ENCODE measurements at regions not wholly inside any gene's neighbourhood (a gene's known extent, or its start where the extent isn't known, plus 50 kb on each side); places are given as distances from the start of the nearest gene placed in this dataset.

DNA sequence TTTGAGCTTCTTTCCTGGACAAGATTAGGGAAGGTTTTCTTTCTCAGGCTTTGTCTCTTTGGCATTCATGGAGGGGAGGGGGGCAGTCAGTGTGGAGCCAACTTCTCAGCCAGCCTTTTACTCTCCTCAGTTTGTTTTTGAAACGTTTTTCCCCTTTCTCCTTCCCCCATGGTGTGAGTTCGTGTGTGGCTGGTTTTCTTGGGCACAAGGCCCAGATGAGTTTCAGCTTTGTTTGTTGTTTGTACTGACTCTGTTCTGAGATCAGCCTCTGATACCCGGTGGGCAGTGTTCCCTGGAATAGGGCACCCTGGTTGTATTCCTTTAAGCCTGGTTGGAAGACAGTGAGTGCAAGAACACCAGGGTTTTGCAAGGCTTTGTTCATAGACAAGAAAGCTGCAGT lies 168.2 kb upstream of the RARB start:
- no peaks in the 10 kb centered on the region for H3K9me3 Mint-ChIP-seq (ENCODE audit: low read depth, unreplicated experiment)
- TF ChIP-seq, protein P1, sequence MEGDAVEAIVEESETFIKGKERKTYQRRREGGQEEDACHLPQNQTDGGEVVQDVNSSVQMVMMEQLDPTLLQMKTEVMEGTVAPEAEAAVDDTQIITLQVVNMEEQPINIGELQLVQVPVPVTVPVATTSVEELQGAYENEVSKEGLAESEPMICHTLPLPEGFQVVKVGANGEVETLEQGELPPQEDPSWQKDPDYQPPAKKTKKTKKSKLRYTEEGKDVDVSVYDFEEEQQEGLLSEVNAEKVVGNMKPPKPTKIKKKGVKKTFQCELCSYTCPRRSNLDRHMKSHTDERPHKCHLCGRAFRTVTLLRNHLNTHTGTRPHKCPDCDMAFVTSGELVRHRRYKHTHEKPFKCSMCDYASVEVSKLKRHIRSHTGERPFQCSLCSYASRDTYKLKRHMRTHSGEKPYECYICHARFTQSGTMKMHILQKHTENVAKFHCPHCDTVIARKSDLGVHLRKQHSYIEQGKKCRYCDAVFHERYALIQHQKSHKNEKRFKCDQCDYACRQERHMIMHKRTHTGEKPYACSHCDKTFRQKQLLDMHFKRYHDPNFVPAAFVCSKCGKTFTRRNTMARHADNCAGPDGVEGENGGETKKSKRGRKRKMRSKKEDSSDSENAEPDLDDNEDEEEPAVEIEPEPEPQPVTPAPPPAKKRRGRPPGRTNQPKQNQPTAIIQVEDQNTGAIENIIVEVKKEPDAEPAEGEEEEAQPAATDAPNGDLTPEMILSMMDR (IDR thresholded peaks at IDR 0.05; ENCODE audit: unreplicated experiment) = no peak
- no TSS peak for BruUV-seq (replicated peaks)
- CTCF ChIA-PET = interaction anchor here (0.6 kb wide), 1 partner anchor 189 kb away, joined by 5 read pairs; no protein-coding TSS in a partner anchor
- H3K27ac Mint-ChIP-seq (ENCODE audit: unreplicated experiment) = no peak overlapping the region
- DNase-seq = no peak
- no peak overlapping the region for H3K4me3 Mint-ChIP-seq (ENCODE audit: low read depth, unreplicated experiment)
- H3K4me1 Mint-ChIP-seq (ENCODE audit: low read depth, unreplicated experiment) = no peaks in the 10 kb centered on the region
- no peaks in the 10 kb centered on the region for H3K36me3 Mint-ChIP-seq (ENCODE audit: insufficient read depth, unreplicated experiment)
- no peaks in the 10 kb centered on the region for H3K27me3 Mint-ChIP-seq (ENCODE audit: unreplicated experiment)
- intact Hi-C loops (cut with micrococcal nuclease; ENCODE audit: unreplicated experiment) = no loop called here

- Mint-ChIP-seq H3K27me3 (ENCODE audit: unreplicated experiment) (no peaks in the 10 kb centered on the region), H3K4me3 (ENCODE audit: low read depth, unreplicated experiment) (no peak overlapping the region), H3K27ac (ENCODE audit: unreplicated experiment) (no peak overlapping the region), H3K9me3 (ENCODE audit: low read depth, unreplicated experiment) (no peaks in the 10 kb centered on the region), H3K4me1 (ENCODE audit: low read depth, unreplicated experiment) (no peaks in the 10 kb centered on the region), H3K36me3 (ENCODE audit: insufficient read depth, unreplicated experiment) (no peaks in the 10 kb centered on the region)
- no peak for DNase-seq
- no TSS peak for BruUV-seq (replicated peaks)
- intact Hi-C loops (cut with micrococcal nuclease; ENCODE audit: unreplicated experiment) = no loop called here
- TF ChIP-seq, protein P1 (IDR thresholded peaks at IDR 0.05; ENCODE audit: unreplicated experiment) = no peak
- CTCF ChIA-PET = no interaction called here
These were observed 165.7 kb upstream of the RARB start for GRCh38 chr3:25262322-25262721.

DNA sequence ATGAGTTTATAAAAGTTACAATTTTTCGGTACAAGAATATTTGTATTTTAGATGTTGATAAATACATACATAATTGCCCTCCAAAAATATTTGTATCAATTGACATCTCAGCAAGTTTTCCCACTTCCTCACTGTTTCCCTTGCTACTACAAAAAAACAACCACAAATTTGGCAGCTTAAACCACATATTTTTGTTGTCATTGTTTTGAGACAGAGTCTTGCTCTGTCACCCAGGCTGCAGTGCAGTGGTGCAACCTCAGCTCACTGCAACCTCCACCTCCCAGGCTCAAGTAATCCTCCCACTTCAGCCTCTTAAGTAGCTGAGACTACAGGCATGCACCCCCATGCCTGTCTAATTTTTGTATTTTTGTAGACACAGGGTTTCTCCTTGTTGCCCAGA lies 162.8 kb upstream of the RARB start:
- H3K4me1 Mint-ChIP-seq (ENCODE audit: low read depth, unreplicated experiment) = no peaks in the 10 kb centered on the region
- intact Hi-C loops (cut with micrococcal nuclease; ENCODE audit: unreplicated experiment) = no loop called here
- H3K27ac Mint-ChIP-seq (ENCODE audit: unreplicated experiment) = no peak overlapping the region
- TF ChIP-seq, protein P1 (IDR thresholded peaks at IDR 0.05; ENCODE audit: unreplicated experiment) = no peak
- no TSS peak for BruUV-seq (replicated peaks)
- H3K9me3 Mint-ChIP-seq (ENCODE audit: low read depth, unreplicated experiment) = no peaks in the 10 kb centered on the region
- no peak overlapping the region for H3K4me3 Mint-ChIP-seq (ENCODE audit: low read depth, unreplicated experiment)
- H3K36me3 Mint-ChIP-seq (ENCODE audit: insufficient read depth, unreplicated experiment) = no peaks in the 10 kb centered on the region
- H3K27me3 Mint-ChIP-seq (ENCODE audit: unreplicated experiment) = no peaks in the 10 kb centered on the region
- CTCF ChIA-PET = no interaction called here
- no peak for DNase-seq

DNA sequence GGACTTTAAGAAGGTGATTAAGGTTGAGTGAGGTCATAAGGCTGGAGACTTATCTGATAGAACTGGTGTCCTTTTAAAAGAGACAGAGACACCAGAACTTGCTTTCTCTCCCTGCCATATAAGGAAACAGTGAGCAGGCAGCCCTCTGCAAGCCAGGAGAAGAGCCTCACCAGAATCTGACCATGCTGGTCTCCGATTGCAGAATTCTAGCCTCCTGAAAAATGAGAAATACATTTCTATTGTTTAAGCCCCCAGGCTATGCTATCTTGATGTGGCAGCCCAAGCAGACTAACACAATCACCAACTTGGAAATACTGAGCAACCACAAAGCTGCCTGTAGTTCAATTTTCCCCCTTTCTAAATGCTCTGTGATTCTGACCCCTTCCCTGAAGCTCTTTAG lies 161.4 kb upstream of the RARB start:
- H3K27ac Mint-ChIP-seq (ENCODE audit: unreplicated experiment) = no peak overlapping the region
- CTCF ChIA-PET = no interaction called here
- intact Hi-C loops (cut with micrococcal nuclease; ENCODE audit: unreplicated experiment) = no loop called here
- H3K36me3 Mint-ChIP-seq (ENCODE audit: insufficient read depth, unreplicated experiment) = no peaks in the 10 kb centered on the region
- BruUV-seq (replicated peaks) = no TSS peak
- no peak for DNase-seq
- H3K4me1 Mint-ChIP-seq (ENCODE audit: low read depth, unreplicated experiment) = no peaks in the 10 kb centered on the region
- no peaks in the 10 kb centered on the region for H3K27me3 Mint-ChIP-seq (ENCODE audit: unreplicated experiment)
- H3K4me3 Mint-ChIP-seq (ENCODE audit: low read depth, unreplicated experiment) = no peak overlapping the region
- TF ChIP-seq, protein P1 (IDR thresholded peaks at IDR 0.05; ENCODE audit: unreplicated experiment) = no peak
- no peaks in the 10 kb centered on the region for H3K9me3 Mint-ChIP-seq (ENCODE audit: low read depth, unreplicated experiment)

GRCh38 chr3:25272090-25272489 lies 156.0 kb upstream of the RARB start:
- no peak for DNase-seq
- Mint-ChIP-seq H3K36me3 (ENCODE audit: insufficient read depth, unreplicated experiment) (no peaks in the 10 kb centered on the region), H3K27me3 (ENCODE audit: unreplicated experiment) (no peaks in the 10 kb centered on the region), H3K27ac (ENCODE audit: unreplicated experiment) (no peak overlapping the region), H3K4me1 (ENCODE audit: low read depth, unreplicated experiment) (no peaks in the 10 kb centered on the region), H3K9me3 (ENCODE audit: low read depth, unreplicated experiment) (no peaks in the 10 kb centered on the region), H3K4me3 (ENCODE audit: low read depth, unreplicated experiment) (no peak overlapping the region)
- intact Hi-C loops (cut with micrococcal nuclease; ENCODE audit: unreplicated experiment) = no loop called here
- no TSS peak for BruUV-seq (replicated peaks)
- TF ChIP-seq, protein P1 (IDR thresholded peaks at IDR 0.05; ENCODE audit: unreplicated experiment) = no peak
- CTCF ChIA-PET = no interaction called here

Data from Calu3 (cell line).